ENCODE measurements at regions not wholly inside any gene's neighbourhood (a gene's known extent, or its start where the extent isn't known, plus 50 kb on each side); places are given as distances from the start of the nearest gene placed in this dataset.

GRCh38 chr3:64773137-64773536 is 85.3 kb upstream of the ADAMTS9 start:
- H3K27ac ChIP-seq (ENCODE audit: low read length), result no peak overlapping the region
- no peak overlapping the region for H3K9ac ChIP-seq (ENCODE audit: low read length)
- H3K4me3 ChIP-seq (ENCODE audit: low read length), result no peak overlapping the region
- H3K27me3 ChIP-seq (ENCODE audit: control insufficient read depth, insufficient read depth, low read length), result no peaks in the 10 kb centered on the region
- no peaks in the 10 kb centered on the region for H3K4me1 ChIP-seq (ENCODE audit: control insufficient read depth, low read depth, low read length)
- no peaks in the 10 kb centered on the region for H3K9me3 ChIP-seq (ENCODE audit: control insufficient read depth, low read depth, low read length)
- no peaks in the 10 kb centered on the region for H3K36me3 ChIP-seq (ENCODE audit: control insufficient read depth, low read depth, low read length)

GRCh38 chr3:64766440-64766839 is 78.6 kb upstream of the ADAMTS9 start:
- H3K9me3 ChIP-seq (ENCODE audit: control insufficient read depth, low read depth, low read length), result no peaks in the 10 kb centered on the region
- no peaks in the 10 kb centered on the region for H3K36me3 ChIP-seq (ENCODE audit: control insufficient read depth, low read depth, low read length)
- H3K27ac ChIP-seq (ENCODE audit: low read length), result no peak overlapping the region
- H3K9ac ChIP-seq (ENCODE audit: low read length), result no peak overlapping the region
- no peaks in the 10 kb centered on the region for H3K27me3 ChIP-seq (ENCODE audit: control insufficient read depth, insufficient read depth, low read length)
- H3K4me3 ChIP-seq (ENCODE audit: low read length), result no peak overlapping the region
- H3K4me1 ChIP-seq (ENCODE audit: control insufficient read depth, low read depth, low read length), result peaks cover 7% of the 10 kb centered on the region

- H3K27me3 ChIP-seq (ENCODE audit: control insufficient read depth, insufficient read depth, low read length), result no peaks in the 10 kb centered on the region
- no peak overlapping the region for H3K4me3 ChIP-seq (ENCODE audit: low read length)
- H3K36me3 ChIP-seq (ENCODE audit: control insufficient read depth, low read depth, low read length), result no peaks in the 10 kb centered on the region
- peaks cover 7% of the 10 kb centered on the region for H3K4me1 ChIP-seq (ENCODE audit: control insufficient read depth, low read depth, low read length)
- no peak overlapping the region for H3K27ac ChIP-seq (ENCODE audit: low read length)
- H3K9me3 ChIP-seq (ENCODE audit: control insufficient read depth, low read depth, low read length), result no peaks in the 10 kb centered on the region
- no peak overlapping the region for H3K9ac ChIP-seq (ENCODE audit: low read length)
Measured at GRCh38 chr3:64765947-64766346, 78.1 kb upstream of the ADAMTS9 start.

- Histone ChIP-seq H3K9me3 (ENCODE audit: control insufficient read depth, low read depth, low read length) (no peaks in the 10 kb centered on the region), H3K27ac (ENCODE audit: low read length) (no peak overlapping the region), H3K4me1 (ENCODE audit: control insufficient read depth, low read depth, low read length) (peaks cover 7% of the 10 kb centered on the region), H3K4me3 (ENCODE audit: low read length) (no peak overlapping the region), H3K36me3 (ENCODE audit: control insufficient read depth, low read depth, low read length) (no peaks in the 10 kb centered on the region), H3K27me3 (ENCODE audit: control insufficient read depth, insufficient read depth, low read length) (no peaks in the 10 kb centered on the region), H3K9ac (ENCODE audit: low read length) (no peak overlapping the region)
Measured at GRCh38 chr3:64764386-64764929, 76.7 kb upstream of the ADAMTS9 start.

GRCh38 chr3:64763980-64764379 is 76.2 kb upstream of the ADAMTS9 start:
- no peak overlapping the region for H3K9ac ChIP-seq (ENCODE audit: low read length)
- H3K4me3 ChIP-seq (ENCODE audit: low read length), result no peak overlapping the region
- H3K27ac ChIP-seq (ENCODE audit: low read length), result no peak overlapping the region
- no peaks in the 10 kb centered on the region for H3K27me3 ChIP-seq (ENCODE audit: control insufficient read depth, insufficient read depth, low read length)
- H3K9me3 ChIP-seq (ENCODE audit: control insufficient read depth, low read depth, low read length), result no peaks in the 10 kb centered on the region
- H3K36me3 ChIP-seq (ENCODE audit: control insufficient read depth, low read depth, low read length), result no peaks in the 10 kb centered on the region
- peaks cover 7% of the 10 kb centered on the region for H3K4me1 ChIP-seq (ENCODE audit: control insufficient read depth, low read depth, low read length)

- no peaks in the 10 kb centered on the region for H3K36me3 ChIP-seq (ENCODE audit: control insufficient read depth, low read depth, low read length)
- peaks cover 7% of the 10 kb centered on the region for H3K4me1 ChIP-seq (ENCODE audit: control insufficient read depth, low read depth, low read length)
- no peaks in the 10 kb centered on the region for H3K27me3 ChIP-seq (ENCODE audit: control insufficient read depth, insufficient read depth, low read length)
- H3K9ac ChIP-seq (ENCODE audit: low read length), result no peak overlapping the region
- H3K4me3 ChIP-seq (ENCODE audit: low read length), result no peak overlapping the region
- no peaks in the 10 kb centered on the region for H3K9me3 ChIP-seq (ENCODE audit: control insufficient read depth, low read depth, low read length)
- H3K27ac ChIP-seq (ENCODE audit: low read length), result no peak overlapping the region
Measured at GRCh38 chr3:64761729-64762128, 73.9 kb upstream of the ADAMTS9 start.

GRCh38 chr3:64760258-64760657 is 72.5 kb upstream of the ADAMTS9 start:
- H3K4me1 ChIP-seq (ENCODE audit: control insufficient read depth, low read depth, low read length), result no peaks in the 10 kb centered on the region
- no peak overlapping the region for H3K9ac ChIP-seq (ENCODE audit: low read length)
- H3K36me3 ChIP-seq (ENCODE audit: control insufficient read depth, low read depth, low read length), result no peaks in the 10 kb centered on the region
- H3K27me3 ChIP-seq (ENCODE audit: control insufficient read depth, insufficient read depth, low read length), result no peaks in the 10 kb centered on the region
- no peak overlapping the region for H3K4me3 ChIP-seq (ENCODE audit: low read length)
- H3K9me3 ChIP-seq (ENCODE audit: control insufficient read depth, low read depth, low read length), result no peaks in the 10 kb centered on the region
- H3K27ac ChIP-seq (ENCODE audit: low read length), result no peak overlapping the region

GRCh38 chr3:64759811-64760210 is 72.0 kb upstream of the ADAMTS9 start:
- Histone ChIP-seq H3K9me3 (ENCODE audit: control insufficient read depth, low read depth, low read length) (no peaks in the 10 kb centered on the region), H3K4me1 (ENCODE audit: control insufficient read depth, low read depth, low read length) (no peaks in the 10 kb centered on the region), H3K27ac (ENCODE audit: low read length) (no peak overlapping the region), H3K4me3 (ENCODE audit: low read length) (no peak overlapping the region), H3K9ac (ENCODE audit: low read length) (no peak overlapping the region), H3K27me3 (ENCODE audit: control insufficient read depth, insufficient read depth, low read length) (no peaks in the 10 kb centered on the region), H3K36me3 (ENCODE audit: control insufficient read depth, low read depth, low read length) (no peaks in the 10 kb centered on the region)

- no peak overlapping the region for H3K4me3 ChIP-seq (ENCODE audit: low read length)
- no peaks in the 10 kb centered on the region for H3K9me3 ChIP-seq (ENCODE audit: control insufficient read depth, low read depth, low read length)
- no peaks in the 10 kb centered on the region for H3K4me1 ChIP-seq (ENCODE audit: control insufficient read depth, low read depth, low read length)
- H3K27me3 ChIP-seq (ENCODE audit: control insufficient read depth, insufficient read depth, low read length), result no peaks in the 10 kb centered on the region
- H3K27ac ChIP-seq (ENCODE audit: low read length), result no peak overlapping the region
- no peak overlapping the region for H3K9ac ChIP-seq (ENCODE audit: low read length)
- H3K36me3 ChIP-seq (ENCODE audit: control insufficient read depth, low read depth, low read length), result no peaks in the 10 kb centered on the region
Measured at GRCh38 chr3:64756398-64756986, 68.7 kb upstream of the ADAMTS9 start.

- Histone ChIP-seq H3K4me1 (ENCODE audit: control insufficient read depth, low read depth, low read length) (peaks cover 22% of the 10 kb centered on the region), H3K9ac (ENCODE audit: low read length) (no peak overlapping the region), H3K9me3 (ENCODE audit: control insufficient read depth, low read depth, low read length) (no peaks in the 10 kb centered on the region), H3K27me3 (ENCODE audit: control insufficient read depth, insufficient read depth, low read length) (no peaks in the 10 kb centered on the region), H3K36me3 (ENCODE audit: control insufficient read depth, low read depth, low read length) (no peaks in the 10 kb centered on the region), H3K27ac (ENCODE audit: low read length) (no peak overlapping the region), H3K4me3 (ENCODE audit: low read length) (peak overlapping the region; percentile 3)
Measured at GRCh38 chr3:64748244-64748904, 60.6 kb upstream of the ADAMTS9 start.

- Histone ChIP-seq H3K27me3 (ENCODE audit: control insufficient read depth, insufficient read depth, low read length) (no peaks in the 10 kb centered on the region), H3K4me3 (ENCODE audit: low read length) (no peak overlapping the region), H3K36me3 (ENCODE audit: control insufficient read depth, low read depth, low read length) (no peaks in the 10 kb centered on the region), H3K9ac (ENCODE audit: low read length) (no peak overlapping the region), H3K27ac (ENCODE audit: low read length) (no peak overlapping the region), H3K9me3 (ENCODE audit: control insufficient read depth, low read depth, low read length) (no peaks in the 10 kb centered on the region), H3K4me1 (ENCODE audit: control insufficient read depth, low read depth, low read length) (peaks cover 22% of the 10 kb centered on the region)
Measured at GRCh38 chr3:64747679-64748078, 59.9 kb upstream of the ADAMTS9 start.

- H3K4me1 ChIP-seq (ENCODE audit: control insufficient read depth, low read depth, low read length), result peaks cover 17% of the 10 kb centered on the region
- H3K27ac ChIP-seq (ENCODE audit: low read length), result no peak overlapping the region
- no peak overlapping the region for H3K9ac ChIP-seq (ENCODE audit: low read length)
- H3K9me3 ChIP-seq (ENCODE audit: control insufficient read depth, low read depth, low read length), result no peaks in the 10 kb centered on the region
- no peaks in the 10 kb centered on the region for H3K36me3 ChIP-seq (ENCODE audit: control insufficient read depth, low read depth, low read length)
- H3K4me3 ChIP-seq (ENCODE audit: low read length), result no peak overlapping the region
- H3K27me3 ChIP-seq (ENCODE audit: control insufficient read depth, insufficient read depth, low read length), result no peaks in the 10 kb centered on the region
Measured at GRCh38 chr3:64743887-64744243, 56.1 kb upstream of the ADAMTS9 start.

Measured in iPS-18a (cell line).